Prostate gland (tissue), 2 donors: ENCODE measurements at regions not wholly inside any gene's neighbourhood (a gene's known extent, or its start where the extent isn't known, plus 50 kb on each side); places are given as distances from the start of the nearest gene placed in this dataset.

Source experiments
- DNase-seq: peaks from one replicate; pipeline ENCODE4 v3.0.0-alpha.2; 2019; ENCODE audit warnings: low spot score
- H3K27ac ChIP-seq, 2 donors: fragments of 200-600 bp; sonication (generic); 2 replicates each; pipeline ENCODE4 v1.5.1; 2017 to 2019
- H3K27me3 ChIP-seq: fragments of 200-600 bp; sonication (generic); replicated peaks from 2 replicates; pipeline ENCODE4 v1.5.1; 2019; ENCODE audit not compliant: insufficient read depth
- H3K36me3 ChIP-seq, 2 donors: fragments of 200-600 bp; sonication (generic); 1 replicate in 1 of 2; 2 replicates in 1 of 2; pipeline versions ENCODE4 v1.5.1 to v1.8.1; 2017 to 2019
- H3K4me1 ChIP-seq: fragments of 200-600 bp; sonication (generic); replicated peaks from 2 replicates; pipeline ENCODE4 v1.5.1; 2019
- H3K4me3 ChIP-seq, 2 donors: fragments of 200-600 bp; sonication (generic); 2 replicates each; pipeline ENCODE4 v1.5.1; 2017 to 2019
- H3K9me3 ChIP-seq: fragments of 200-600 bp; sonication (generic); 2 replicates; pipeline ENCODE4 v1.5.1; 2017
- CTCF ChIP-seq, 4 experiments: fragments of 200-600 bp in 2 of 4; fragments of 450-650 bp in 2 of 4; sonication (generic) in 2 of 4; IDR thresholded peaks; 1 replicate in 3 of 4; 2 replicates in 1 of 4; pipeline ENCODE4 v1.5.1; 2016 to 2019; ENCODE audit warnings: antibody characterized with exemption in 4 of 4, mild to moderate bottlenecking in 2 of 4, moderate library complexity in 2 of 4
- POLR2A ChIP-seq: fragments of 450-650 bp; IDR thresholded peaks from one replicate; pipeline ENCODE4 v1.6.1; 2016; ENCODE audit warnings: antibody characterized with exemption, mild to moderate bottlenecking
- POLR2AphosphoS5 ChIP-seq: sonication (generic); formaldehyde crosslinking; IDR thresholded peaks from one replicate; pipeline ENCODE4 v1.6.1; 2017; ENCODE audit warnings: antibody characterized with exemption
- WGBS: methylation state at CpG from one replicate; pipeline ENCODE4 v1.1.5; 2018; 5-methylcytosine and 5-hydroxymethylcytosine counted together
- intact Hi-C: fragments of 100-400 bp; cut with DNase I; formaldehyde crosslinking; loops from one replicate; pipeline ENCODE4 v1.14.2; 2022

- Histone ChIP-seq H3K9me3 (no peaks in the 10 kb centered on the region), H3K4me3 (peak overlapping the region; percentile 5 to 17), H3K36me3 (no peaks in the 10 kb centered on the region), H3K27ac (peak overlapping the region; percentile 81 to 87), H3K4me1 (peaks cover 10% of the 10 kb centered on the region), H3K27me3 (no peaks in the 10 kb centered on the region)
- no peak for DNase-seq
- WGBS, result 20% methylated on average over 10 of the region's 16 CpGs
- intact Hi-C loops, result no loop called here
- no peak for TF ChIP-seq POLR2A
- TF ChIP-seq POLR2AphosphoS5, result no peak
- no peak for TF ChIP-seq CTCF (IDR thresholded peaks at IDR 0.05)
Measured at GRCh38 chr21:43332861-43333297, 94.1 kb downstream of the SIK1 start.

- intact Hi-C loops, result no loop called here
- no peaks in the 10 kb centered on the region for H3K27me3 ChIP-seq
- no peaks in the 10 kb centered on the region for H3K36me3 ChIP-seq
- peaks cover 10% of the 10 kb centered on the region for H3K4me1 ChIP-seq
- no peak overlapping the region for H3K4me3 ChIP-seq
- DNase-seq, result peak; percentile 80
- WGBS, result 53% methylated on average over 22 of the region's 22 CpGs
- H3K9me3 ChIP-seq, result no peaks in the 10 kb centered on the region
- TF ChIP-seq CTCF (IDR thresholded peaks at IDR 0.05) (no peak), POLR2A (peak; percentile 14), POLR2AphosphoS5 (peak; percentile 83)
- H3K27ac ChIP-seq, result peak overlapping the region; percentile 81 to 87
Measured at GRCh38 chr21:43331962-43332828, 94.7 kb downstream of the SIK1 start.

- no peaks in the 10 kb centered on the region for H3K9me3 ChIP-seq
- H3K36me3 ChIP-seq, result no peaks in the 10 kb centered on the region
- no peaks in the 10 kb centered on the region for H3K27me3 ChIP-seq
- H3K4me1 ChIP-seq, result peaks cover 10% of the 10 kb centered on the region
- 87% methylated on average over 24 of the region's 26 CpGs for WGBS
- no peak overlapping the region for H3K4me3 ChIP-seq
- H3K27ac ChIP-seq, result peak overlapping the region; percentile 81 to 87
- DNase-seq, result no peak
- no peak for TF ChIP-seq POLR2A
- TF ChIP-seq CTCF (IDR thresholded peaks at IDR 0.05), result no peak
- TF ChIP-seq POLR2AphosphoS5, result no peak
- intact Hi-C loops, result no loop called here
Measured at GRCh38 chr21:43331111-43331961, 95.6 kb downstream of the SIK1 start.

DNA sequence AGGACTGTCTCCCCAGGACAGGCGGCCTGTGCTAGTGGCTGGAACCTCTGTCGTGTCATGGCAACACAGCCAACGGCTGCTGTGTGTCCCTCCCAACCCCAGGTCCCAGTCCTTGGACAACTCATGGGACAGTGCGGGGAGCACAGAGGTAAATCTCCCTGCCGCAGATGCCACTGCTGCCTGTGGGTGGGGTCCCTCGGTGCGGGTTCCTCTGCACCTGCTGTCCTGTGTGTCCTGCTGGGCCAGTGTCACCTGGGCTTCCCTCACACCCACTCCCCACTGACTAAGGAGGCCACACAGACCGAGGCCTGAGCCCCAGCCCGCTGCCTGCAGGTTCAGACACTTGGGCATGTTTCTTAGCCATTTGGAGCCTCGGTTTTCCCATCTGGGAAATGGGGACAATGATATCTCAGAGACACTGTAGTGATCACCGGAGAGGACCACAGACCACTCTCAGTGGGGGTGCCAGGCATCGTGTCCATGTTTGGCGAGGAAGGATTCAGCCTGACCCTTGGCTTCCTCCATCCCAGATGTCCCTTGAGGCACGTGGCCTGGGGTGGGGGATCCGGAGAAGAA is 96.5 kb downstream of the SIK1 start:
- DNase-seq, result no peak
- 86% methylated on average over 15 of the region's 15 CpGs for WGBS
- intact Hi-C loops, result no loop called here
- no peaks in the 10 kb centered on the region for H3K27me3 ChIP-seq
- no peak overlapping the region for H3K27ac ChIP-seq
- no peak overlapping the region for H3K4me3 ChIP-seq
- no peaks in the 10 kb centered on the region for H3K36me3 ChIP-seq
- H3K9me3 ChIP-seq, result no peaks in the 10 kb centered on the region
- TF ChIP-seq POLR2AphosphoS5 (no peak), POLR2A (no peak), CTCF (IDR thresholded peaks at IDR 0.05) (no peak)
- peaks cover 10% of the 10 kb centered on the region for H3K4me1 ChIP-seq
